MV-4-11 (cell line): ENCODE measurements at regions not wholly inside any gene's neighbourhood (a gene's known extent, or its start where the extent isn't known, plus 50 kb on each side); places are given as distances from the start of the nearest gene placed in this dataset.
"Not testable (repeated sequence)": the region's sequence is repeated elsewhere in the genome, so short reads cannot be mapped to it uniquely, and the experiment has no call there.

ENCODE experiments used
- DNase-seq: peaks from one replicate; lab custom pipeline; 2025; lab: John Stamatoyannopoulos, UW

DNA sequence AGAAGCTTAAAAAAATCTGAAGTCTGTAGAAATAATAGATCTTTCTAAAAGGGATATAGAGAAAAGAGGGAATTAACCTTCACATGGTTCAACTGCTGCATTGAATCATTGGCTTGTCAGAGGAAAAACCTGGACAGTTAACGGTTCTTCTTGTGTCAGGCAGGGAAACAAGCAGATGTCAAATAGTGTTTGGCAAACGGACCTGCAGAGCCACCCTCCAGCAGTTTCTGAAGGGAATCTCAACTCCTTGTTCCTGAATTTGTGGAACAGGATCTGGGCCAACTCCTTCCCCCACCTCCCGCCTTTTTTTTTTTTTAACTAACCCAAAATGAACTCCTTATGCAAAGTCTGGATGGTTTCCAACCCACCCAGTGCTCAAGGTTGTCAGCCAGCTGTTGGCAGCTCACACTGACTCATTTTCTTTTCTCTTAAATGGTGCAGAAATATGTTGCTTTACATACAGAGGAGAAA, 187.3 kb downstream of the CAND1 start:
- peak; percentile 72 for DNase-seq

DNA sequence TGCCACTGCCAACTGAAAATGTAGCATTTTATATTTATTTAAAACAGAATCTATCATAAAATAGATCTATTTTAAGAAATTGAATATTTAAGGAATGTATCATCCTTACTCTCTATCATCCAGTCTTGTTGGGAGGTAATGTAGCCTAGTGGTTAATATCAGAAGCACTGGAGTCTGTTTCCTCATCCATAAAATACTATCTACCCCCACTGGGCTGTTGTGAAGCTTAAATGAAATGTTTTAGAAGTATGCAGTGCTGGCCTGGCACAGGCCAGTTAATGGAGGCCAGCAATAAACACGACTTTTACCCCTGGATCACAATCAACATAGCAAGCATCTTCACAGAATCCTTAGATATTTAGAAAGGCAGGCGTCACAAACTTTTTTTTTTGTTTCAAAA, 188.0 kb downstream of the CAND1 start:
- no peak for DNase-seq

DNA sequence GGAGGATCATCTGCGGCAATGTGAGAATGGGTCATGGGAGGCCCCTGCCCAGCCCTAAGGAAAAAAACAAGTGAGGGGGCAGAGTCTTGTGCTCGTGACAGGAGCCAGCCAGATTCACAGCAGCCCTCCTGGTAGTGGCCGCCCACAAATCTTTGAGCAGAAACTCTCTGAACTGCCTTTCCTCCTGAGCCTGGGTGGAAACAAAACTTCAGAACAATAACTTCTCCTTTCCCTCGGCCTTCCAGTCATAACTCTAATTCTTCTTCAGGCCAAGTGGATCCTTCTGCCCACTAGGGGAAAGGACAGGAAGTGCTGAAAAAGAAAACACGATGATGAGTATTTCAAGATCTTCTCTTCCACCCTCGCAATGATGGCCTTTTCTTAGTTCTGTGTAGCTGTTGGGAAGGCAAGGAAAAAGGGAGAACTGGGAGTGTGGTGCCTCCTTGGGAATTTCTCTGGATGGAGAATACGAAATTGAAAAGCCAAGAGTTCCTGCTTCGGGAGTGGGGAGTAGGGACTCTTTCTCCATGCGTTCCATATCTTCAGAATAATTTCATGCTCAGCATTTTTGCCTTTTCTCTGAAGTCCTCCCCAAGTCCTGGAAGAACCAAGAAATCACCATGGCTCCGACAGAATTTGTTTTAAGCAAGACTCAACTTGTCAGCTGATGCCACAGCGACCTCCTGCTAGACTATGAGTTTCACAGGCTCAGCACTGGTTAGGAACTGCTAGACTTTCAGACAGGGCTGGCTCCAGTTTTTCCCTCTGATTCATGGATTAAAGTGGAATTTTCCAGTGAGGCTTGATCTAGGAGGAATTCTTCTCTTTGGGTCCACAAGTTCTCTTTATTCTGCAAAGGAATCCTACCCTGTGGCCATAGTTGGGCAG, 188.9 kb downstream of the CAND1 start:
- DNase-seq, result peak; percentile 87

DNA sequence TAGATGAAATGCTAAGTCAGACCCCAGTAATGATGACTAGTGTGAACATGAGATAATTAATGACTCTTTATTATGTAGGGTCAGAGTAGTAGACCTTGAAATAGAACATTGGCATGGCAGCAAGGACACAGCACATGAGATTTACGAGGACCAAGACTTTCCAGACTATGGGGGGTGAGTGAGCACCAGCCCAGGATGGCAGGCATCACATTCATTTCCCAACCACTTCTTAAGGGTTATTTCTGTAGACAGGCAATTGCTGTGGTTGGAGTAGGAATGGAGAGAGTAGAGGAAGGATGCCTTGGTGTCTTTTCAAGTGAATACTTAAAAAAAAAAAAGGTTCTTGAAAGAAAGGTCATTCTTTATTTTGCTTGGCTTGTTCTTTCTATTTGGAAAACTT, 189.4 kb upstream of the DYRK2 start:
- DNase-seq, result no peak

DNA sequence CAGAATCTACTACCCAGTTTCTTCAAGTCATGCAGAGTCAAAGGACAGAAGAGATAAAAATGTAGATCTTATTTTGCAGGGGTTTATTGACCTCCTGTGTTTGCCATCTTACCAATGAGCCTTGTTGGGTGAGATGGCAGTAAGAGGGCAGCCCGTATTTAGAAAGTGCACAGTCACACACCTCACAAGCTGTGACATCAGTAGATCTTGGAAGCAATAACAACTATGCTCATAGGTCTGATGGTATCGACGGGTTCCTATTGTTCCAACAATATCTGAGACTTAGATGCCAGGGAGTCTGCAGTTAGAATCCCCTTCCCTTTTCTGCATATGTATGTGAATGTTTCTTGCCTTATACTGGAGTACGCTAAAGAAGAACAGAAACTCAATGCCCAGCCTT, 189.0 kb upstream of the DYRK2 start:
- peak; percentile 19 for DNase-seq

DNA sequence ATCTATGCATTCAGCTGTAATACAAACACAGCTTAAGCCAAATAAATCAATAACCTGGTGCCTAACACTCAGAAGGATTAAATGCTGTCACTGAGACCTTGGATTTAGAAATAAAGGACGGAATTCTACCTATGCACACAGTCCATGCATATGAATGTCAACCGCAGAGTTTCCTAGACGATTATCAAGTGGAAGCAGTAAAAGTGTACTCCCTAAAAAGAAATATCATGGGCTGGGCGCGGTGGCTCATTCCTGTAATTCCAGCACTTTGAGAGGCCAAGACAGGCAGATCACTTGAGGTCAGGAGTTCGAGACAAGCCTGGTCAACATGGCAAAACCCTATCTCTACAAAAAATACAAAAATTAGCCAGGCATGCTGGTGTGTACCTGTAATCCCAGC, 188.2 kb upstream of the DYRK2 start:
- no peak for DNase-seq

DNA sequence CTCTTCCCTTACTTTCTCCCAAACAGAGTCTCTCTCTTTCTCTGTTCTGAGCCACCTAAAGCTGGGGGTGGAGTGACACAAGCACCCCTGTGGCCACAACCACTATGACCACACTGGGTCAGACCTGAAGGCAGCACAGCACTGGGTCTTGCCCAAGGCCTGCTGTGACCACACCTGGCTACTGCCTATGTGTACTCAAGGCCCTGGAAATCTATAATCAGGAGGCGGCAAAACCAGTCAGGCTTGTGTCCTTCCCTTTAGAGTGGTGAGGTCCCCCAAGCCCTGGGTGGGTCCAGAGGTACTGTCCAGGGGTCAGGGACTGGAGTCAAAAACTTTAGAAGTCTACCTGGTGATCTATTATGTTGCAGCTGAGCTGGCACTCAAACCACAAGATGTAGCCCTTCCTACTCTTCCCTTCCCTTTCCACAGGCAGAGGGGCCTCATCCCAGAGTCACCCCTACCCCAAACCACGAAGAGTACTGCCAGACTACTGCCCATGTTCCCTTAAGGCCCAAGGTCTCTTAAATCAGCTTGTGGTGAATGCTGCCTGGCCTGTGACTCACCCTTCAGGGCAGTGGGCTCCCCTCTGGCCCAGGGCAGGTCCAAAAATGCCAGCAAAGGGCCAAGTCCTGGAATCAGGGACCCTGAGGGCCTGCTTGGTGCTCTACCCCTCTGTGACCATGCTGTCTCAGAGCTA, 179.8 kb upstream of the DYRK2 start:
- no peak for DNase-seq

DNA sequence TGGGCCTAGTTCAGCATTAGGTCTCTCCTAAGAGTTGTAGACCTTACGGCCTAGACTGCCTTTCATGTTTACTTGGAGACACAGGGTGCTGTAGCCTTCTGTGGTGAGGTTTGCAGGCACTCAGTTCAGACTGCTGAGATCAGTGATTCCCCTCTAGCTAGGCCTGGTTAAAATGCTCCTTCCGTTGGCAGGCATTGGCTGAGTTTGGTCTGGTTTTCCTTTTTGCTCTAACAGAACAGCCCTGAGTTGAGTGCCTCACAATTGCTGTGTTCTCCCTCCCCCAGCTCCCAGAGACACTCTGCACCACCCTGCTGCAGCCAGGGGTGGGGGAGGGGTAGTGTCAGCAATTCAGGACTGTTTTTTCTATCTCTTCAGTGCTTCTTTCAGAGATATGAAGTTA, 178.9 kb upstream of the DYRK2 start:
- no peak for DNase-seq

DNA sequence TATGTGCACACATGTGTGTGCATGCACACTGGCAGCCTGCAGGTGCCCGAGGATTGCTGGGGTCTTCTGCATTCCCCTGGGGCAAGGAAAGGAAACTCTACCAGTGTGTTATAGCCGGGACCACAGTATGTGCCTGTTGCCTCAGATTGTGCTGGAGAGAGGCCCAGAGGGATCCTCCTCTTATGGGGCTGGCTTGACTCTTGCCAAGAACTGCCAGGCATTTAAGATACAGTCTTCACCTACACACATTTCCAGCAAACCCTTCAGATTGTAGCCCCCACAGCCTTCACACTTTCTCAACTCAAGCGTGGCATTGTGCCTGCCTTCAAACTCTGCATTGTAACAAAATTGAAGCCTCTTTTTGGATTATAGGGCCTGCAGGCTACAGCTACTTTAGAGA, 176.7 kb upstream of the DYRK2 start:
- no peak for DNase-seq

DNA sequence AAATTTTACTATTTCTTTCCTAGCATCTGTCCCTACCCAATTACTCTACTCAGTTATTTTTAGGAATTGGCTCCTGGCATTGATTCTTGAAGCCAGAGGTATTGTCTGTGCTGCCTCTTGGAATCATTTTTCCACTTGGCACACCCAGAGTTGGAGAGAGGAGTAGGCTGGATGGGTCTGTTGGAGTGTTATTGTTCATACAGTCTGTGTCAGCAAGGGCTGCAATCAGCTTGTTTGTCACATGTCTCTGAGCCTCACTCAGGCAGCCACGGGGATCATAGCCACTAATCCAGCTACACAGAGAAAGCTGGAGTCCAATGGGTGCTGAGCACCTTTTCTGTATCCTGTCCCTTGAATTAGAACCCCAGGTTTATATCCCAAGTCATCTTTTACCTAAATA, 176.0 kb upstream of the DYRK2 start:
- no peak for DNase-seq

DNA sequence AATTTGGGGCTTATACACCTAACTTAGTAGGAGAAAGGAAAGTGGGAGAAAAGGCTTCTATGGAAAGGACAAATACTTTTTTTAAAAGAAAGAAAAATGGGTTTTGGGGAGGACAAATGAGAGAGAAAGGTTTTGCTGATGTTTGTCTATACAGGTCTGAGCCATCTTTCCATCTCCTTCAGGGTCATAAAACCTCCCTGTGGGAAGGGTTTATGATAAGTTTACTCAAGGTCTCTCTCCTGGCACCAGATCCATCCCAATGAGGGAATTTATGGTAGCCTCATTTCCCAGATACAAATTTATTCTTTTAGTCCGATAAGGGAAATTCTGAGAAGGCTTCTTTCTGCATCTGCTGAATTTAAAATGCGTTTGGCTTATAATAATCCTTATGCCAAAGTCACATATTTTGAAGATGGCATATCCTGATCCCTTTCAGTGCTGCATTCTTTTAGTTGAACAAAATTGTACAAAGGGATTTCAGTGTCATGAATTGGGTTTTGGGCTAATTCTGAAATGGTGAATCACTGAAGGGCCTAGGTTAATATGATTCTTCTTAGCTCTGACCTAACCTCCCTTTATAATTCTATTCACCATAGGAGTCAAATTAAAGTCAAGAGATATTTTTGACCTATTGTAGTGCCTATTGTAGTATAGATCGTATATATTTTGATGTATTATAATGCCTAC, 173.5 kb upstream of the DYRK2 start:
- no peak for DNase-seq

DNA sequence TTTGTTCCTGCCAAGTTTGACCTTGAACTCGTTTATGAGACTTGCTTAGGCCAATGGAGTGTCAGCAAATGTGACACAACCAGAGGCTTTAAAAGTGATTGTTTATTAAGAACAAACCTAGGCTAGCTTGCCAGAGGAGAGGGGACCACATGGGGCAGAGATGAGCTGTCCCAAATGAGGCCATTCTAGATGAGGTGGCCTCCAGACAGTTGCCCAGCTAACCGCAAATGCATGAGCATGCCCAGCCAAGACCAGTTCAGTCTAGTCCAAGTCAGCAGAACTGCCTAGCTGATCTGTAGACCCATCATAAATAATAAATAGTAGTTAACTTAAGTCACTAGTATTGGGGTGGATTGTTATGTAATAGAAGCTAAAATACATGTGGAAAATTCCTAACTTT, 172.8 kb upstream of the DYRK2 start:
- no peak for DNase-seq

DNA sequence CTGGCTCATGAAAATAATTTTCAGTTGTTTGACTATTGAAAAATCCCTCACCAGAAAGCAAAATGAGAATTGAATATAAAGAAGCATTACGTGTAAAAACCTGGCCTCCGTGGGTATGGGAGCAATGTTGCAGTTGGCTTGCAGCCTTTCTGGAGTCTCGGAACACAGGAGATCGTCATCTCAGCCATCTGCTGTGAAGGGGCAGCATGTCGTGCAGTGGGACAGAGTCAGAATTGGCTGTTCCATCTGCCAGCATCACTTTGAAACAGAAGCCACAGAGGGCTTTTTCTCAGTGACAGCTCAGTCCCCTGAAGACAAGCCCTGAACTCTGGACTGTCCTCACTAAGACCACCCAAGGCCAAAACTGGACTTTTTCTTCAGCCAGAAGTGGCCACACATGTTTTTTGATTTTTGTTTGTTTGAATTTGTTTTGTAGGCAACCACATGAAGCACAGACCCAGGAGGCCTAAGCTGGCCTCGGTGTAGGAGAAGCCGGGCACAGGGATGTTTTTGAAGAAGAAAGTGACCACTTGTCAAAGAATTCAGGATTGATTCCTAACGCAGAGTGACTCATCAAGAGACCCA, 170.8 kb upstream of the DYRK2 start:
- DNase-seq, result no peak

DNA sequence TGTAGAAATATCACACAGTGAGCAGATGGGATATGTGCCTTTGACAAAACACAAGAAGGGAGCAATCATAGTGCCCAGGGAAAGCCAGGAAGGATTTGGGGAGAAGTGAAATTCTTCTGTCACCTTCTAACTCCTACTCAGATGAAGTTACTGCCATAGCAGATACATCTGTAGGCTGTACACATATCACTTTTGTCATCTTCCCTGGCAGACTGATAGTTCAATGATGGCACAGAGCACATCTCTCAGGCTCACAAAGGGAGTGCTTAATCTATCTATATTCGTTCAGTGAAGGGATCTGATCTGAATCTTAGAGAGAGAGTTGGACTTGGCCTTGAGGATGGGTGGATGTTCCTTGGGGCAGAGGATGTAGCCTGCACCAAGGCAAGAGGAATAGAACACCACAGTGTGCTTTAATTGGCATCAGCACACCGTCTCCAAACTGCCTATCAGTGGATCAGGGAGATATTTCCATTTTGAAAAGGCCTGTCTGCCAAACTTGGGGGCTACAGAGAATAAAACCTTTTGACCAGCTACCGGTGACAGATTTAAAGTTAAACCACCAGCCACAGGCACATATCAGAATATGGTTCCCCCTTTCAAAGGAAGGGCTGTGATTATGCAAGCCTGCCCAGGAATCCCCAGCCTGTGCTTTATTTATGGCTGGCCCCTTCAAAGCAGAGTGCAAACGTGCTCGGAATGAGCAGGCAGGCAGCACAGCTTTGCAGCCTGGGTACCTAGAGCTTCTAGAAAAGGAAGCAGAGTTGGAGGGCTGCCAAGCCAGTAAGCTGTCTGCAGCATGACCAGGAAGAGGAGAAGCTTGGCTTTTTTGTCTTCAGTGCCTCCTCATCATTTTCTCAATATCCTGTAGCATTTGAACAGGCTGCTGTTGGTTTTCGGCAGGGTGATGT, 165.5 kb upstream of the DYRK2 start:
- peak; percentile 93 for DNase-seq

DNA sequence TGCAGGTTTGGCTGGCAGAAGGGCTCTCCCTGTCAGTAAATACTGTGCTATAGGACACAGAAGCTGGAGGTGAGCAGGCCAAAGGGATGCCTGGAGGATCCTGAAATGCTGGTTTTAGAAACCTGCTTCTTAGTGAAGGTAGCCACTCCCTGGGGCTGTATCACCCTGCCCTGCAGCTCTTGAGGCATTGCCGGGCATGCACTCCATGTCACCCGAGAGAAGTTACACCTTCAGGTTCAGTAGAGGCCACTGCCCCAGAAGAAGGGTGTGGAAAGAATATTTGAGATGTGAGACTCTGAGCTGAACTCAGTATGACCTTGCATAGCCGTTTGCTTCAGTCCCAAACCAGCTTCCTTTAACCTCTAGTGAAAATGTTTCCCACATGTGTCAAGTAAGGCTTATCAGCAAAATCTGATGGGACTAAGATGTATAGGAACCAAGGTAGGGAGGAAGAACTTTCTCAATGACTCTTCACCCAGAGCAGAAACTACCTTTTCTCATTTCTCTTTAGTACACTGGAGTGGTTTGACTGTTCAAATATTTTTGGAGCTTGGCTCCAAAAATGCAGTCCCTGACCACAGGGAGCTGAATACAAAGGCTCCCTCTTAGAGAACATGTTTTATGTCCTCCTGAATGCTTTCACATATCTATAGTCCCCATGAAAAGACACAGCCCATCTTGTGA, 164.5 kb upstream of the DYRK2 start:
- no peak for DNase-seq

DNA sequence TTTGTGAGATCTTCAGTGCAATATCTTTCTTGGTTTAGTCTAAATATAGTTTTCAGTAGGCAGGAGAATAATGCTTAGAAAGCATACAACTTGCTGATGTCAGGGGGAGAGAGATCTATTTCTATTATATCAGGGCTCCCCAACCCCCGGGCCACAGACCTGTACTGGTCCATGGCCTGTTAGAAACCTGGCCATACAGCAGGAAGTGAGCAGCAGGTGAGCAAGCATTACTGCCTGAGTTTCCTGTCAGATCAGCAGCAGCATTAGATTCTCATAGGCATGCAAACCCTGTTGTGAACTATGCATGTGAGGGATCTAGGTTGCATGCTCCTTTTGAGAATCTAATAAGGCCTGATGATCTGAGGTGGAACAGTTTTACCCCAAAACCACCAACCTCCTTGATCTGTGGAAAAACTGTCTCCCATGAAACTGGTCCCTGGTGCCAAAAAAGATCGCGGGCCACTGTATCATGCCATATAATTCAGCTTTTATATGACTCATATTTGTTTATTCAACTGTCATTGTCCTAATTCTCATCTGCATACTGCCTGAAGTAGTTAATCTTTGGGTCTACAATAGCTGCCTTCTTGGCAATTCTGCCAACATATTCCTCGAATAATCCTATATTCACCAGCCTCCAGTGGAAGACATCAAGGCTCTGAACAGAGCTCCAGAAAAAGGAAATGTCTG, 163.6 kb upstream of the DYRK2 start:
- DNase-seq, result no peak

DNA sequence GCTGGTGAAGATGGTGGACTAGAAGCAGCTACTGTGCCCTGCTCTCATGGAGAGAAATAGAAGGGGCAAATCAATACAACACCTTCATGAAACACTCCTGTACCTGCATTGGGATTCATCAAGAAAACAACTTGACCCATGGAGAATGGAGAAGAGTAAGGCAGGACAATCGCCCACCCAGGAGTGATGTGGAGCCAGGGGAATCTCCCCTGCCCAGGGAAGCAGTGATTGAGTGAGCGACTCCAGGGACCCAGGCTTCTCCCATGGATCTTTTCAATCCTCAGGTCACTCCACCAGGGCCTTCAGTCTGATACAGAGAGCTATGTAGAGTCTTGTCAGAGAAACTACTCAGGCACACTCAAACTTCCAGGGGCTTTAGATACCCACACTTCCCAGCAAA, 161.9 kb upstream of the DYRK2 start:
- no peak for DNase-seq

DNA sequence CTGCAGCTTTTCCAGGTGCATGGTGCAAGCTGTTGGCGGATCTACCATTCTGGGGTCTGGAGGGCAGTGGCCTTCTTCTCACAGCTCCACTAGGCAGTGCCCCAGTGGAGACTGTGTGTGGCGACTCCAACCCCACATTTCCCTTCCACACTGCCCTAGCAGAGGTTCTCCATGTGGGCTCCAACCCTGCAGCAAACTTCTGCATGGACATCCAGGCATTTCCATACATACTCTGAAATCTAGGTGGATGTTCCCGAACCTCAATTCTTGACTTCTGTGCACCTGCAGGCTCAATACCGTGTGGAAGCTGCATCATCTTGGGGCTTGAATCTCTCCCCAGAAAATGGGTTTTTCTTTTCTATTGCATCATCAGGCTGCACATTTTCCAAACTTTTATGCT, 160.2 kb upstream of the DYRK2 start:
- DNase-seq, result not testable (repeated sequence)

DNA sequence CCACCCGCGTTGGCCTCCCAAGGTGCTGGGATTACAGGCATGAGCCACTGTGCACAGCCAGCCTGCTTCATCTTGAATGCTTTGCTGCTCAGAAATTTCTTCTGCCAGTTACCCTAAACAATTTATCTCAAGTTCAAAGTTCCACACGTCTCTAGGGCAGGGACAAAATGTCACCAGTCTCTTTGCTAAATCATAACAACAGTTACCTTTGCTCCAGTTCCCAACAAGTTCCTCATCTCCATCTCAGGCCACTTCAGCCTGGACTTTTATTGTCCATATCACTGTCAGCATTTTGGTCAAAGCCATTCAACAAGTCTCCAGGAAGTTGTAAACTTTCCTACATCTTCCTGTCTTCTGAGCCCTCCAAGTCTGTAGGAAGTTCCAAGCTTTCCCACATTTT, 159.5 kb upstream of the DYRK2 start:
- DNase-seq, result no peak

DNA sequence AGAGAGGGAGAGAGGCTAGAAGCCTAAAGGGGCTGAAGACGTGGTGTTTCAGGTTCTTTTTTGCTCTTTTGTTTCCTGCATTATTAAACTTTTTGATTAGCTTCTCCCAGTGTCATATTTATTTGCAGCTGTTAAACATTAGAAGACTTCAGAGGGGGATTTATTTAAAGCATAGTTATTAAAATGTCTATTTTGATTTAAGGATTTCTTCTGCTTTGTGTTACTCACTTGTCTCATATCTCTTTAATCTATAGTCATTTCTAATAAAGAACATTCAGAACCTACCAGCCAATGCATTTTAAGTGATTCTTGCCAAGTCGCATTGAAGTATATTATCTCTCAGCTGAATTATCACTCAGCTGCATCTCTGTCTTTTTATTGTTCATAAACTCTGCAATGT, 152.0 kb upstream of the DYRK2 start:
- no peak for DNase-seq
